SK-N-MC (cell line): ENCODE measurements at regions not wholly inside any gene's neighbourhood (a gene's known extent, or its start where the extent isn't known, plus 50 kb on each side); places are given as distances from the start of the nearest gene placed in this dataset.

Experiments
- EZH2 ChIP-seq: fragments of 200-600 bp; sonication (generic); IDR thresholded peaks from one replicate; pipeline ENCODE4 v1.6.1; 2017; ENCODE audit warnings: antibody characterized with exemption
- POLR2AphosphoS5 ChIP-seq: IDR thresholded peaks from 2 replicates; pipeline ENCODE4 v1.6.1; 2012; ENCODE audit warnings: mild to moderate bottlenecking, low read depth, low read length, borderline replicate concordance

- TF ChIP-seq POLR2AphosphoS5 (no peak), EZH2 (no peak)
These were observed 261.5 kb downstream of the RRAGC start for GRCh38 chr1:38598118-38598517.
